Astrocyte of the cerebellum (primary cell): ENCODE measurements at regions not wholly inside any gene's neighbourhood (a gene's known extent, or its start where the extent isn't known, plus 50 kb on each side); places are given as distances from the start of the nearest gene placed in this dataset.

Experiments
- DNase-seq: peaks from one replicate; pipeline ENCODE4 v3.0.0-alpha.2; 2011; ENCODE audit warnings: low read depth
- H3K4me3 ChIP-seq: 2 replicates; pipeline ENCODE4 v1.5.1; 2011; ENCODE audit warnings: mild to moderate bottlenecking, low read depth, low read length, moderate library complexity
- in situ Hi-C: cut with HindIII; loops from 2 replicates; pipeline ENCODE4 v1.10.0; 2017; ENCODE audit warnings: low sequenced_read_pairs
- TF ChIP-seq, protein P1 (sequence below): IDR thresholded peaks from 2 replicates; pipeline ENCODE4 v1.5.1; 2012; ENCODE audit warnings: low read length, low read depth, moderate library complexity, mild to moderate bottlenecking; ENCODE audit errors: missing control alignments

DNA sequence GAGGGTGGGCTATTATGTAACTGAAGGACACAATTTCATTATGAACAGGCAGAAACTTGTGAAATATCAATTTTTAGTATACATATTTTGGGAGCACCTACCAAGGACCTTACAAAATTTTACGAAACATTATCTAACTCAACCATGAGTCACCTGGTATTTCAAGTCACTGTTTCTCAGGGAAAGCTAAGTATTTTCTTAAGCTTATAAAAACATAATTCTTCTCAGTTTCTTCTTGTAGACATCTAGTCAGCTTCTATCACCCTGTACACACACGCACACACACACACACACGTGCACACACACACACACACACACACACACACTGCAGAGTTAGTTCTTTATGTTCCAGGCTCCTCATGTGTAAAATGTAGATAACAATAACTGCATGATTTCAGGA lies 658.3 kb downstream of the TUSC7 start:
- no peak overlapping the region for H3K4me3 ChIP-seq
- DNase-seq, result no peak
- in situ Hi-C loops, result no loop called here
- TF ChIP-seq, protein P1, sequence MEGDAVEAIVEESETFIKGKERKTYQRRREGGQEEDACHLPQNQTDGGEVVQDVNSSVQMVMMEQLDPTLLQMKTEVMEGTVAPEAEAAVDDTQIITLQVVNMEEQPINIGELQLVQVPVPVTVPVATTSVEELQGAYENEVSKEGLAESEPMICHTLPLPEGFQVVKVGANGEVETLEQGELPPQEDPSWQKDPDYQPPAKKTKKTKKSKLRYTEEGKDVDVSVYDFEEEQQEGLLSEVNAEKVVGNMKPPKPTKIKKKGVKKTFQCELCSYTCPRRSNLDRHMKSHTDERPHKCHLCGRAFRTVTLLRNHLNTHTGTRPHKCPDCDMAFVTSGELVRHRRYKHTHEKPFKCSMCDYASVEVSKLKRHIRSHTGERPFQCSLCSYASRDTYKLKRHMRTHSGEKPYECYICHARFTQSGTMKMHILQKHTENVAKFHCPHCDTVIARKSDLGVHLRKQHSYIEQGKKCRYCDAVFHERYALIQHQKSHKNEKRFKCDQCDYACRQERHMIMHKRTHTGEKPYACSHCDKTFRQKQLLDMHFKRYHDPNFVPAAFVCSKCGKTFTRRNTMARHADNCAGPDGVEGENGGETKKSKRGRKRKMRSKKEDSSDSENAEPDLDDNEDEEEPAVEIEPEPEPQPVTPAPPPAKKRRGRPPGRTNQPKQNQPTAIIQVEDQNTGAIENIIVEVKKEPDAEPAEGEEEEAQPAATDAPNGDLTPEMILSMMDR, result no peak

DNA sequence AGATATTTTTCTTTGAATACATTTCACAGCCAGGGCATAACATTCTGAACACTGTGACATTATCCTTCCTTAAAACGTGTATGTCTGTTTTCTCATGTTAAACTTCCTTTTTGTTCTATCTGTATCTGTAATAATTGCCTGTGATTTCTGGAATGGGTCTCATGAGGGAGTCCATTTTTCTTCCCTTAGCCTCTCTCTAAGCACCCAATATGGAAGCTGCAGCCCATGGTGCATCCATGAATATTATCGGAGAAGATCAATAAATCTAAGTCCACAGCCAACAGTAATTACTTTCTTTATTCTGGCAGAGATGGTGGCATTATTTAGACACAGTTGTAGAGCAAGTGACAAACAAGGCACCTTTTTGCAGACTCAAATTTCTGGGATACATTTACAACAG lies 671.1 kb downstream of the TUSC7 start:
- in situ Hi-C loops, result no loop called here

DNA sequence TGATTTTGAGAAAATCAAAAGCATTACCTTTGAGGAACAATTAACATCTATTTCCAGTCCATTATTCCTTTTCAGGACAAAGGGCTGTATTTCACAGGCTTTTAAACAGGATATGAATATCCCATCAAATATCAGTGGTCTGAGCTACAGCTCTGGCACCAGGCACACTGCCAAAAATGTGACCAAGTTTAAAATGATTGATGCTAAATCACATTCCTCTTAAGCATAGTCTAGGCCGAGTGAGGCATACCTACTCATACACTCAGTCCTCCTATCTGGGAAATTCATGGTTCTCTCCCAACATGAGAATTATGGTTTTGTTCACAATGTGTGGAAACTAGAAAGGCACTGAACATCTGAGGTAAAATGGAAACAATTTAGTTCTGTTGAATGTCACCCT lies 683.5 kb downstream of the TUSC7 start:
- DNase-seq, result no peak
- in situ Hi-C loops, result no loop called here
- no peak overlapping the region for H3K4me3 ChIP-seq
- TF ChIP-seq, protein P1, result no peak

More for the DNA sequence above, 671.1 kb downstream of the TUSC7 start:
- H3K4me3 ChIP-seq, result no peak overlapping the region
- TF ChIP-seq, protein P1, result no peak
- no peak for DNase-seq

DNA sequence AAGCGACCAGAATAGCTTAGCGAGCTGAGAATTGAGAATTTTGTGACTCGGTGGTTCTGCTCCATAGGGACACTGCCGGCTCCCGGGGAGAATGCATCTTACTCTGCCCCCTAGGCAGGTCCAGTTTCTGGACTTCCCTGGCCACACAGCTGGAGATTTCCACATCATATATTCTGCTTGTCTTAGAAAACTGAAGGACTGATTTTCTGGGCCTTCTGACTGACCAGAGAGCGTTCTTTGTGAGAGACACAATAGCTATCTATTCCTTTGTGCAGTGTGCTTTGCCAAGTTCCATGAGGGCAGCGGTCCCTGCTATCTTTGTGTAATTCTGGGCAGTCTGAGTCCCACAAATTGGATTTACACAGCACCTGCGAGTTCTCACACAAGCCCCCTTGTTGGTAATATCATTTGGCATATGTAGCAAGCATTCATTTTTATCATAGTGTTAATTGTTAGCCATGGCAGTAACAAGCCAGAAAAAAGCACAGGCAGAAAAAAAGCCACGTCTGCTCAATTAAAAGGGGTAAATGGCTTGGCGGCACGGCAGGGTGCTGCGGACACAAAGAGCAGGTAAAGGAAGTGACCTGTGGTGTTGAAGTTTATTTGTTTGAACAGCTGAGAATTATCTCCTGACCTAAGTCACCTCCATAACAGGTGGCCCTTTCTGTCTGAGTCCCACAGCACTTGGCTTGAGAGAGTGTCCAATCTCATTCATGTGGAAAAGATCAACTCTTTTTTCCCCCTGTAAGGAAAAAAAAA lies 688.7 kb downstream of the TUSC7 start:
- in situ Hi-C loops, result no loop called here
- TF ChIP-seq, protein P1, result no peak
- H3K4me3 ChIP-seq, result no peak overlapping the region
- DNase-seq, result no peak

DNA sequence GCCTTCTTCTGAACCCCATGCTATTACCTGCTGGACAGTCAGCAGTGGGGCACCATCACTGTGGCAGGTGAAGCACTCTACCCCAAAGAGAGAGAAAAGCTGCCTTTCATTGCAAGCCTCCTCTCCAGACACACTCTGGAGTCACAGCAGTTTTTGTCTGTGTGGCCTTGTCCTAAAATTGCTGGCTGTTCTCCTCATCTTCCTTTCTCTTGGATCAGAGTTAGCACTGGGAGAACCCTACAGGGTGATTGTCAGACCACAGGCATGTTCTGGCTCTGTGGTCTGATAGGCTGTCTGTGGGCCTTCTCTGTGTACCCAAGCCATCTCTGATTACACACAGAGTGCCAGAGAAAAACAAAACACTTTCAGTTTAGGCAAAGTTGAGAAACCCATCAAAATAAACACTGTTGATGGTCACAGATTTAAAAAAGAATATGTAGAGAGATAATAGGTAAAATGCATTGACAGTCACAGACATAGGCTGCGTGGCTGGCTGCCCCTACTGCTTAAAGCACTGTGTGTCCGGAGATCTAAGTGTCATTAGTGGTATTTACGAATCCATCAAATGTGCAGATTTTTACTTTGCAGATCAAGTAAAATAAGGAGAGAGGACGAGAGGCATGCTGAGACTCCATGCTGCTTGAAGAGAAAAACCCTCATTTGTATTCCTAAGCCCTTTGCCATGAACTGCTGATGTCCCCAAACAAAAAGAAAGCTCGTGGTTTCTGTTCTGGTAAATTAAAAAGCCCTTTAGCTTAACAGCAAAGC lies 689.9 kb downstream of the TUSC7 start:
- in situ Hi-C loops, result no loop called here
- TF ChIP-seq, protein P1, result no peak
- peak; percentile 36 for DNase-seq
- peak overlapping the region; percentile 38 for H3K4me3 ChIP-seq

DNA sequence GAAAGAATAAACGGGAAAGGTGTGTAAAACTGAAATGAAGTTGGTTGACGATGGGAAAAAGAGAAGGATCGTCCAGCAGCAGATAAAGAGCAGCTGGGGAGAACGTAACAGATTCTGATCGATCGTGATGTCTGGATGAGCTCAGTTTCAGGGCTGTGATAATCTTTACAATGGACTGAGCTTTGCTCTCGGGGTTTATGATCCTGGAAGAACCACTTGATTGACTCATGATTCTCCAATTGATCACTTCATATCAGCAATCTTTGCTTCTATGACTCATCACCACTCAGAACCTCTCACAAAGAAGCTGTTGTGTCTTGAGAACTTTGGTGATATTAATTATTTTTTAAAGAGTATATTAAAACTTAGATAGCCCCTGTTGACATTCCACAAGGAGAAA lies 690.7 kb downstream of the TUSC7 start:
- in situ Hi-C loops, result no loop called here
- TF ChIP-seq, protein P1, result no peak
- H3K4me3 ChIP-seq, result no peak overlapping the region
- no peak for DNase-seq
